Activated T-helper 1 cell treated with anti-CD3 and anti-CD28 coated beads, Interleukin-12 subunit alpha, Interleukin-12 subunit beta, Interleukin-2, Interleukin-4 antibody, amounts not matched to agents 30 ng/mL and 10 ng/mL and 1 ng/mL, durations not matched to agents 14 hours and 24 hours and 36 hours (primary cell): ENCODE measurements at regions not wholly inside any gene's neighbourhood (a gene's known extent, or its start where the extent isn't known, plus 50 kb on each side); places are given as distances from the start of the nearest gene placed in this dataset.
"Not testable (repeated sequence)": the region's sequence is repeated elsewhere in the genome, so short reads cannot be mapped to it uniquely, and the experiment has no call there.

Experiments used
- DNase-seq: peaks from one replicate; pipeline ENCODE4 v3.0.0; 2021; ENCODE audit warnings: low spot score
- H3K27ac Mint-ChIP-seq: one replicate; pipeline ENCODE4 v1.8.0; 2021; ENCODE audit warnings: mild to moderate bottlenecking, mixed read lengths
- H3K27me3 Mint-ChIP-seq: one replicate; pipeline ENCODE4 v1.8.0; 2022; ENCODE audit warnings: mild to moderate bottlenecking, moderate library complexity, mixed read lengths; ENCODE audit not compliant: insufficient read depth
- H3K36me3 Mint-ChIP-seq: one replicate; pipeline ENCODE4 v1.8.0; 2021; ENCODE audit warnings: low read depth, mixed read lengths
- H3K4me1 Mint-ChIP-seq: one replicate; pipeline ENCODE4 v1.8.0; 2021; ENCODE audit warnings: low read depth, mixed read lengths
- H3K4me3 Mint-ChIP-seq: one replicate; pipeline ENCODE4 v1.8.0; 2021; ENCODE audit warnings: mild to moderate bottlenecking, moderate library complexity, mixed read lengths
- H3K9me3 Mint-ChIP-seq: one replicate; pipeline ENCODE4 v1.8.0; 2021; ENCODE audit warnings: mixed read lengths
- intact Hi-C: fragments of 100-400 bp; cut with micrococcal nuclease; formaldehyde crosslinking; loops from one replicate; pipeline ENCODE4 v1.15.1; 2024

- DNase-seq = no peak
- no peaks in the 10 kb centered on the region for H3K27me3 Mint-ChIP-seq
- no peaks in the 10 kb centered on the region for H3K36me3 Mint-ChIP-seq
- peaks cover 4% of the 10 kb centered on the region for H3K9me3 Mint-ChIP-seq
- no peak overlapping the region for H3K4me3 Mint-ChIP-seq
- intact Hi-C loops = no loop called here
- H3K27ac Mint-ChIP-seq = no peak overlapping the region
- no peaks in the 10 kb centered on the region for H3K4me1 Mint-ChIP-seq
Measured at GRCh38 chr12:29907461-29907860, 123.7 kb upstream of the TMTC1 start.

DNA sequence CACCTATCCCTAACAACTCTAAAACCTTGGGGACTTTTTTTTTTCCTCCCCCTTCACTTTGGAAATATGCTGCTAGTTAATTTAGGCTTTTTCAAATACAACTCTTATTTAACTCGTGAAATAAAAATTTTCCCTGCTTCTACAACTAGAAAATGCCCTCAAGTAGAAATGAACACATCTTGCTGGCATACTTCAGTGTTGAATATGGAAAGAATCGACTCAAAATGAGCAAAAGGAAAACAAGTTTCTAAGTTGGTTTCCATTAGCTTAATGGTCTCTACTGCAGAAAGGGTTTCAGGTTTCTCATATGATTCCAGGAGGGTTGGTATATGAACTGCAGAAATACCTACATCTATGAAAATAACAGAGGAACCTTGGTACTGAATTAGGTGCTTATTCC, 118.3 kb upstream of the TMTC1 start:
- Mint-ChIP-seq H3K4me3 (no peak overlapping the region), H3K36me3 (no peaks in the 10 kb centered on the region), H3K9me3 (no peaks in the 10 kb centered on the region), H3K4me1 (no peaks in the 10 kb centered on the region), H3K27me3 (no peaks in the 10 kb centered on the region), H3K27ac (no peak overlapping the region)
- intact Hi-C loops = no loop called here
- no peak for DNase-seq

- H3K4me1 Mint-ChIP-seq = no peaks in the 10 kb centered on the region
- no peak for DNase-seq
- H3K9me3 Mint-ChIP-seq = no peaks in the 10 kb centered on the region
- H3K4me3 Mint-ChIP-seq = no peak overlapping the region
- H3K27ac Mint-ChIP-seq = no peak overlapping the region
- H3K27me3 Mint-ChIP-seq = no peaks in the 10 kb centered on the region
- H3K36me3 Mint-ChIP-seq = no peaks in the 10 kb centered on the region
- intact Hi-C loops = no loop called here
Measured at GRCh38 chr12:29901585-29901984, 117.8 kb upstream of the TMTC1 start.

GRCh38 chr12:29899212-29899931, 115.6 kb upstream of the TMTC1 start:
- intact Hi-C loops = no loop called here
- no peak for DNase-seq
- Mint-ChIP-seq H3K4me3 (no peak overlapping the region), H3K4me1 (no peaks in the 10 kb centered on the region), H3K9me3 (no peaks in the 10 kb centered on the region), H3K36me3 (no peaks in the 10 kb centered on the region), H3K27ac (no peak overlapping the region), H3K27me3 (no peaks in the 10 kb centered on the region)

- no peaks in the 10 kb centered on the region for H3K36me3 Mint-ChIP-seq
- no peaks in the 10 kb centered on the region for H3K9me3 Mint-ChIP-seq
- intact Hi-C loops = no loop called here
Measured at GRCh38 chr12:29895966-29896365, 112.2 kb upstream of the TMTC1 start.

DNA sequence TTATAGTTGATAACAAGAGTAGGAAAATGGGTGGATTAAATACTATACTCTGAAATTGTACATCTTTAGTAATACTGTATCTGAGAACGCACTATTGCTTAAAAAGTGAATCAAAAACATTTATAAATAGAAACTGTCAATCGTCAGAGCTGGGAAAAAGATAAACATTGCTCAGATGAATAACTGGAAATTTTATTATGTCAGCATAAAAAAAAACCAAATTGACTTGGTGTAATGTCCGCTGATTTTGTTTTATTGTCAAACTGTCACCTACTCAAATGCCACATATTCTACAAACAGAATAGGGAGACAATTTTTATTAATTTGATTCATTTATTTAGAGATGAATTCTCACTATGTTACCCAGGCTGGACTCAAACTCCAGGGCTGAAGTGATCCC, 109.3 kb upstream of the TMTC1 start:
- no peaks in the 10 kb centered on the region for H3K9me3 Mint-ChIP-seq
- H3K27me3 Mint-ChIP-seq = no peaks in the 10 kb centered on the region
- intact Hi-C loops = no loop called here
- H3K4me3 Mint-ChIP-seq = no peak overlapping the region
- no peaks in the 10 kb centered on the region for H3K4me1 Mint-ChIP-seq
- DNase-seq = no peak
- H3K27ac Mint-ChIP-seq = no peak overlapping the region
- no peaks in the 10 kb centered on the region for H3K36me3 Mint-ChIP-seq

More at GRCh38 chr12:29895966-29896365, 112.2 kb upstream of the TMTC1 start:
- no peak for DNase-seq
- no peaks in the 10 kb centered on the region for H3K27me3 Mint-ChIP-seq
- no peaks in the 10 kb centered on the region for H3K4me1 Mint-ChIP-seq
- H3K4me3 Mint-ChIP-seq = no peak overlapping the region
- no peak overlapping the region for H3K27ac Mint-ChIP-seq

DNA sequence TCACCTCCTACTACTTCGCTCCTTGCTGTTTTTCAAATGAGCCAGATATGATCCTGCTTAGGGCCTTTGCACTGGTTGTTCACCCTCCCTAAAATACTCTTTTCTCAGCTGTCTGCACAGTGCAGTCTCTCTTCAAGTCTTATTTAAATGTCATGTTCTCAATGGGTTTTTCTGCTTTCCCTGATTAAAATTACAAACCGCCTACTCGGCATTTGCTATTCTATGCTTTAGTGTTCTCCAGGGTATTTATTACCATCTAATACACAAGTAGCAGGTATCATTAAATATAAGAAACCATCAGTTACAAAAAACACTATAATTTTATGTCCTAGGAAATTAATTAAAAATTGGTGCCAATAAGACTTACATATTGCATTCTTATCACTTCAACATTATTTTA, 108.0 kb upstream of the TMTC1 start:
- intact Hi-C loops = no loop called here

GRCh38 chr12:29889737-29890136, 106.0 kb upstream of the TMTC1 start:
- Mint-ChIP-seq H3K4me3 (no peak overlapping the region), H3K9me3 (no peaks in the 10 kb centered on the region), H3K27ac (no peak overlapping the region), H3K36me3 (no peaks in the 10 kb centered on the region), H3K4me1 (no peaks in the 10 kb centered on the region), H3K27me3 (no peaks in the 10 kb centered on the region)
- intact Hi-C loops = no loop called here
- no peak for DNase-seq

More for the DNA sequence above, 108.0 kb upstream of the TMTC1 start:
- no peak for DNase-seq
- no peak overlapping the region for H3K27ac Mint-ChIP-seq
- H3K4me3 Mint-ChIP-seq = no peak overlapping the region
- no peaks in the 10 kb centered on the region for H3K9me3 Mint-ChIP-seq
- H3K27me3 Mint-ChIP-seq = no peaks in the 10 kb centered on the region
- no peaks in the 10 kb centered on the region for H3K36me3 Mint-ChIP-seq
- no peaks in the 10 kb centered on the region for H3K4me1 Mint-ChIP-seq

- H3K4me1 Mint-ChIP-seq = no peaks in the 10 kb centered on the region
- H3K4me3 Mint-ChIP-seq = no peak overlapping the region
- H3K27me3 Mint-ChIP-seq = no peaks in the 10 kb centered on the region
- no peak for DNase-seq
- intact Hi-C loops = no loop called here
- no peaks in the 10 kb centered on the region for H3K9me3 Mint-ChIP-seq
- H3K27ac Mint-ChIP-seq = no peak overlapping the region
- no peaks in the 10 kb centered on the region for H3K36me3 Mint-ChIP-seq
Measured at GRCh38 chr12:29888777-29889176, 105.0 kb upstream of the TMTC1 start.

DNA sequence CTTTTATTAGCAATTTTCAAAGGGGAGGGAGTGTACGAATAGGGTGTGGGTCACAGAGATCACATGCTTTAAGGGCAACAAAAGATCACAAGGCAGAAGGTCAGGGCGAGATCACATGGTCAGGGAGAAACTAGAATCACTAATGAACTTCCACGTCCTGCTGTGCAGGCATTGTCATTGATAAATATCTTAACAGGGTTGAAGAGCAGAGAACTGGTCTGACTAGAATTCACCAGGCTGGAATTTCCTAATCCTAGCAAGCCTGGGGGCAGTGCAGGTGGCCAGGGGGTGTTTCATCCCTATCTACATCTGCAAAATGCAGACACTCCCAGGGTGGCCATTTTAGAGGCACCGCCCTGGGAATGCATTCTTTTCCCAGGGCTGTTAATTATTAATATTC, 101.2 kb upstream of the TMTC1 start:
- not testable (repeated sequence) for DNase-seq, H3K4me1 Mint-ChIP-seq, H3K9me3 Mint-ChIP-seq, H3K36me3 Mint-ChIP-seq, H3K4me3 Mint-ChIP-seq, H3K27ac Mint-ChIP-seq, H3K27me3 Mint-ChIP-seq
- intact Hi-C loops = loop anchor here (5.0 kb wide), 1 partner anchor 278 kb away; no protein-coding TSS in a partner anchor

DNA sequence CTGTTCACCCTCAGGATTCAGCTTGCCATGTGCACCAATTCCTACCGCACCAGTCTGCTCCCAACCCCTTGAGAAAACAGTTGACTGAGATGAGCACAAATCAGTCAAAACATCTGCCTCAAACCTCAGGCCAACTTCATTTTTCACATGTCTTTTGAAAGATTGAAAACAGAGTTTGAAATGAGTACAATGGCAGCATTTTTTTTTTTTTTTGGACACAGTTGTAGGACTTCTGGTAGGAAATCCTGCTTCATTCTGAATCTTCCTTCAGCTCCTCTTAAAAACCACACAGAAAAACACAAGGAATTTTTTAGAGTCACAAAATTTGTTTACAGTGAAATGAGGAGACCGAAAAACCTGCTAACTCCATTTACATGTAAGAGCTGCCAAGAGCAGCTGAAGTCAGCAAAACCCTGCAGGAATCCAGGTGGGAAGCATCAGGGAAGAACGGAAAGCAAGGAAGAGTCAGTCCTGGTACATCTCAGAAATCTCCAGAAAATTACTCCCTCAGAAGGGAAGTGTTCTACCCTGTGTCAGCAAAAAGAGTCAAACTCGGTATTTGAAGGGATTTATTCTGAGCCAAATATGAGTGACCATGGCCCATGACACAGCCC, 100.3 kb upstream of the TMTC1 start:
- H3K9me3 Mint-ChIP-seq = no peaks in the 10 kb centered on the region
- H3K4me3 Mint-ChIP-seq = no peak overlapping the region
- no peaks in the 10 kb centered on the region for H3K27me3 Mint-ChIP-seq
- intact Hi-C loops = loop anchor here (5.0 kb wide), 1 partner anchor 277 kb away; no protein-coding TSS in a partner anchor
- no peaks in the 10 kb centered on the region for H3K36me3 Mint-ChIP-seq
- H3K4me1 Mint-ChIP-seq = no peaks in the 10 kb centered on the region
- H3K27ac Mint-ChIP-seq = no peak overlapping the region
- DNase-seq = no peak

DNA sequence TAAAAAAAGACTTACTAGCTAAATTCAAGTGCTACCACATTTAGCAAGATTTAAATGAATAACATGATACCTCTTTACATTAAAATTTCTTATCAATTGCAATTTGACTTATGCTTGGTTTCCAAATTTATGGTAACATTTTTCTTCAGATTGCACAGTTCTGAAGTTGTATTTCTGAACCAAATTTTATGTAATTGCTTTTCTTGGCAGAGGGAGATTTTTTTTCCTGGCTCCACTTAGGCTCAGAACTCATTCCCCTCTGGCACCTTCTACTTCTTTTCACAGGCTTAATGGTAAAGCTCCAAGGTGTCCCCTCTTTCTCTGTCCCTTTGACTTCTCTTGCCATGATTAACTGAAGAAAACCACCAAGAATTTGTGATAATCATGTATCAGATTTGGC, 99.8 kb upstream of the TMTC1 start:
- Mint-ChIP-seq H3K27ac (no peak overlapping the region), H3K9me3 (no peaks in the 10 kb centered on the region), H3K27me3 (no peaks in the 10 kb centered on the region), H3K4me1 (no peaks in the 10 kb centered on the region), H3K4me3 (no peak overlapping the region), H3K36me3 (no peaks in the 10 kb centered on the region)
- no peak for DNase-seq
- intact Hi-C loops = loop anchor here (5.0 kb wide), 1 partner anchor 276 kb away; no protein-coding TSS in a partner anchor

GRCh38 chr12:29882846-29883245, 99.1 kb upstream of the TMTC1 start:
- Mint-ChIP-seq H3K27me3 (no peaks in the 10 kb centered on the region), H3K9me3 (no peaks in the 10 kb centered on the region), H3K36me3 (no peaks in the 10 kb centered on the region), H3K4me1 (no peaks in the 10 kb centered on the region), H3K27ac (no peak overlapping the region), H3K4me3 (no peak overlapping the region)
- no peak for DNase-seq
- intact Hi-C loops = loop anchor here (5.0 kb wide), 1 partner anchor 276 kb away; no protein-coding TSS in a partner anchor
